ENCODE measurements at regions not wholly inside any gene's neighbourhood (a gene's known extent, or its start where the extent isn't known, plus 50 kb on each side); places are given as distances from the start of the nearest gene placed in this dataset.

DNA sequence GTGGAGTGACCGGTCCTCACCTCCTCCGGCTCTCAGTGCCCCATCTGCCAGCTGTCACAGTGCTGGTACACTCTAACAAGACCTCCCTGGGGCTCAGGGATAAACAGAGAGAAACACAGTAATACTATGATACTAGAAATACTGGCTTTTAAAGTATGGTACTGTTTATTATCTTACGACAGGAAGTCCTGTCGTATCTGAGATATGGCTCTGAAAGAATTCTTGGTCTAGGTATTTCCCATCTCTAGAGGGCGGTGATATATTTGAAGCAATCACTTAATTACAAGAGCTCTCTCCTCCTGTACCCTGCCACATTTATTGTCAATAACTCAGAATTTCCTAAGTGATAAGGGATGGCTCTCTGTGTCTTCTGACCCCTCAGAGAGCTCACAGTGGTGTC is 119.1 kb downstream of the RRM1 start:
- TF ChIP-seq EZH2 (IDR thresholded peaks at IDR 0.05; ENCODE audit: borderline replicate concordance, low read depth, low read length) (no peak), CREB1 (IDR thresholded peaks at IDR 0.05) (no peak), CREB1 (CRISPR knock-in tag; IDR thresholded peaks at IDR 0.05) (no peak), SRF (CRISPR knock-in tag; IDR thresholded peaks at IDR 0.05) (no peak), DPF2 (IDR thresholded peaks at IDR 0.05) (no peak), TEAD4 (IDR thresholded peaks at IDR 0.05; ENCODE audit: low read length) (no peak), TEAD4 (CRISPR knock-in tag; IDR thresholded peaks at IDR 0.05; ENCODE audit: borderline replicate concordance) (no peak), CC2D1A (IDR thresholded peaks at IDR 0.05) (no peak), MBD2 (IDR thresholded peaks at IDR 0.05; ENCODE audit: borderline replicate concordance, low read depth) (no peak)
- TF ChIP-seq, protein P1, sequence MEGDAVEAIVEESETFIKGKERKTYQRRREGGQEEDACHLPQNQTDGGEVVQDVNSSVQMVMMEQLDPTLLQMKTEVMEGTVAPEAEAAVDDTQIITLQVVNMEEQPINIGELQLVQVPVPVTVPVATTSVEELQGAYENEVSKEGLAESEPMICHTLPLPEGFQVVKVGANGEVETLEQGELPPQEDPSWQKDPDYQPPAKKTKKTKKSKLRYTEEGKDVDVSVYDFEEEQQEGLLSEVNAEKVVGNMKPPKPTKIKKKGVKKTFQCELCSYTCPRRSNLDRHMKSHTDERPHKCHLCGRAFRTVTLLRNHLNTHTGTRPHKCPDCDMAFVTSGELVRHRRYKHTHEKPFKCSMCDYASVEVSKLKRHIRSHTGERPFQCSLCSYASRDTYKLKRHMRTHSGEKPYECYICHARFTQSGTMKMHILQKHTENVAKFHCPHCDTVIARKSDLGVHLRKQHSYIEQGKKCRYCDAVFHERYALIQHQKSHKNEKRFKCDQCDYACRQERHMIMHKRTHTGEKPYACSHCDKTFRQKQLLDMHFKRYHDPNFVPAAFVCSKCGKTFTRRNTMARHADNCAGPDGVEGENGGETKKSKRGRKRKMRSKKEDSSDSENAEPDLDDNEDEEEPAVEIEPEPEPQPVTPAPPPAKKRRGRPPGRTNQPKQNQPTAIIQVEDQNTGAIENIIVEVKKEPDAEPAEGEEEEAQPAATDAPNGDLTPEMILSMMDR (IDR thresholded peaks at IDR 0.05 in 2 of 3, conservative IDR thresholded peaks at IDR 0.05 in 1 of 3; ENCODE audit: insufficient read depth in 2 of 3, low read depth in 1 of 3, low read length in 3 of 3), result no peak
- TF ChIP-seq, protein P2, sequence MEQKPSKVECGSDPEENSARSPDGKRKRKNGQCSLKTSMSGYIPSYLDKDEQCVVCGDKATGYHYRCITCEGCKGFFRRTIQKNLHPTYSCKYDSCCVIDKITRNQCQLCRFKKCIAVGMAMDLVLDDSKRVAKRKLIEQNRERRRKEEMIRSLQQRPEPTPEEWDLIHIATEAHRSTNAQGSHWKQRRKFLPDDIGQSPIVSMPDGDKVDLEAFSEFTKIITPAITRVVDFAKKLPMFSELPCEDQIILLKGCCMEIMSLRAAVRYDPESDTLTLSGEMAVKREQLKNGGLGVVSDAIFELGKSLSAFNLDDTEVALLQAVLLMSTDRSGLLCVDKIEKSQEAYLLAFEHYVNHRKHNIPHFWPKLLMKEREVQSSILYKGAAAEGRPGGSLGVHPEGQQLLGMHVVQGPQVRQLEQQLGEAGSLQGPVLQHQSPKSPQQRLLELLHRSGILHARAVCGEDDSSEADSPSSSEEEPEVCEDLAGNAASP (IDR thresholded peaks at IDR 0.05), result no peak
- TF ChIP-seq, protein P3, sequence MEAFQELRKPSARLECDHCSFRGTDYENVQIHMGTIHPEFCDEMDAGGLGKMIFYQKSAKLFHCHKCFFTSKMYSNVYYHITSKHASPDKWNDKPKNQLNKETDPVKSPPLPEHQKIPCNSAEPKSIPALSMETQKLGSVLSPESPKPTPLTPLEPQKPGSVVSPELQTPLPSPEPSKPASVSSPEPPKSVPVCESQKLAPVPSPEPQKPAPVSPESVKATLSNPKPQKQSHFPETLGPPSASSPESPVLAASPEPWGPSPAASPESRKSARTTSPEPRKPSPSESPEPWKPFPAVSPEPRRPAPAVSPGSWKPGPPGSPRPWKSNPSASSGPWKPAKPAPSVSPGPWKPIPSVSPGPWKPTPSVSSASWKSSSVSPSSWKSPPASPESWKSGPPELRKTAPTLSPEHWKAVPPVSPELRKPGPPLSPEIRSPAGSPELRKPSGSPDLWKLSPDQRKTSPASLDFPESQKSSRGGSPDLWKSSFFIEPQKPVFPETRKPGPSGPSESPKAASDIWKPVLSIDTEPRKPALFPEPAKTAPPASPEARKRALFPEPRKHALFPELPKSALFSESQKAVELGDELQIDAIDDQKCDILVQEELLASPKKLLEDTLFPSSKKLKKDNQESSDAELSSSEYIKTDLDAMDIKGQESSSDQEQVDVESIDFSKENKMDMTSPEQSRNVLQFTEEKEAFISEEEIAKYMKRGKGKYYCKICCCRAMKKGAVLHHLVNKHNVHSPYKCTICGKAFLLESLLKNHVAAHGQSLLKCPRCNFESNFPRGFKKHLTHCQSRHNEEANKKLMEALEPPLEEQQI (IDR thresholded peaks at IDR 0.05), result no peak

Measured in K562 (cell line).